BJ (cell line): ENCODE measurements at regions not wholly inside any gene's neighbourhood (a gene's known extent, or its start where the extent isn't known, plus 50 kb on each side); places are given as distances from the start of the nearest gene placed in this dataset.
"Not testable (repeated sequence)": the region's sequence is repeated elsewhere in the genome, so short reads cannot be mapped to it uniquely, and the experiment has no call there.

ENCODE experiments used
- CTCF ChIA-PET: fragments of 350-600 bp; formaldehyde crosslinking; extraction: SDS; loops from one replicate; lab custom pipeline; 2021; ENCODE audit warnings: antibody characterized with exemption, inconsistent platforms; lab: Yijun Ruan, JAX
- POLR2A ChIA-PET: fragments of 300-600 bp; sonication (Branson Sonifier 250); formaldehyde crosslinking; extraction: SDS; loops from one replicate; lab custom pipeline; 2021; ENCODE audit warnings: antibody characterized with exemption; lab: Charles Lee
- DNase-seq: peaks from one replicate; pipeline ENCODE4 v3.0.0-alpha.2; 2011; ENCODE audit warnings: low read depth
- H3K27me3 ChIP-seq: 2 replicates; pipeline ENCODE4 v1.6.0; 2011; ENCODE audit warnings: low read length; ENCODE audit not compliant: control insufficient read depth, insufficient read depth
- H3K36me3 ChIP-seq: 2 replicates; pipeline ENCODE4 v1.5.1; 2011; ENCODE audit warnings: low read length; ENCODE audit not compliant: control insufficient read depth, insufficient read depth
- H3K4me3 ChIP-seq: 2 replicates; pipeline ENCODE4 v1.5.1; 2011; ENCODE audit warnings: low read depth, mild to moderate bottlenecking, control low read depth, low read length
- TF ChIP-seq, protein P1 (sequence below): IDR thresholded peaks from 2 replicates; pipeline ENCODE4 v1.5.1; 2011; ENCODE audit warnings: low read depth, mild to moderate bottlenecking, control low read depth, inconsistent platforms, low read length, moderate library complexity; ENCODE audit not compliant: insufficient read depth

DNA sequence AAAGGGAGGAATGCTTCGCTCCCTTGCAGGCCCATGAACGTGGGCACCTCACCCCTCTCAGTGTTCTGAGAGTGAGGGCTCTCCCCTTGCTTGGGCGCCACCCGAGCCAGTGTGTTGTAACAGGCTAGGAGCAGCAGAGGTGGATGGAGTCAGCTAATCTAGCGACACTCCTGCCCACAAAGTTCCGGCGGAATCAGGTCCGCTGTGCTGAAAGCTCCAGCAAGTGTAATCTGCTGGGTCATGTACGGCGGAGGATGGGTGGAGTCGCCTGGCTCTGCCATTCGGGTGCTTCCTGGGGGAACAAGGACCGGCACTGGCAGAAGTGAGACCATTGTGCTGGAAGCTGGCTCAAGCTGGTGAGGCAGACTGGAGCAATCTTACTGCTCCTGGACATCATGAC, 1310.1 kb downstream of the EPHA7 start:
- TF ChIP-seq, protein P1, sequence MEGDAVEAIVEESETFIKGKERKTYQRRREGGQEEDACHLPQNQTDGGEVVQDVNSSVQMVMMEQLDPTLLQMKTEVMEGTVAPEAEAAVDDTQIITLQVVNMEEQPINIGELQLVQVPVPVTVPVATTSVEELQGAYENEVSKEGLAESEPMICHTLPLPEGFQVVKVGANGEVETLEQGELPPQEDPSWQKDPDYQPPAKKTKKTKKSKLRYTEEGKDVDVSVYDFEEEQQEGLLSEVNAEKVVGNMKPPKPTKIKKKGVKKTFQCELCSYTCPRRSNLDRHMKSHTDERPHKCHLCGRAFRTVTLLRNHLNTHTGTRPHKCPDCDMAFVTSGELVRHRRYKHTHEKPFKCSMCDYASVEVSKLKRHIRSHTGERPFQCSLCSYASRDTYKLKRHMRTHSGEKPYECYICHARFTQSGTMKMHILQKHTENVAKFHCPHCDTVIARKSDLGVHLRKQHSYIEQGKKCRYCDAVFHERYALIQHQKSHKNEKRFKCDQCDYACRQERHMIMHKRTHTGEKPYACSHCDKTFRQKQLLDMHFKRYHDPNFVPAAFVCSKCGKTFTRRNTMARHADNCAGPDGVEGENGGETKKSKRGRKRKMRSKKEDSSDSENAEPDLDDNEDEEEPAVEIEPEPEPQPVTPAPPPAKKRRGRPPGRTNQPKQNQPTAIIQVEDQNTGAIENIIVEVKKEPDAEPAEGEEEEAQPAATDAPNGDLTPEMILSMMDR = no peak
- Histone ChIP-seq H3K36me3 (no peaks in the 10 kb centered on the region), H3K27me3 (no peaks in the 10 kb centered on the region), H3K4me3 (no peak overlapping the region)
- POLR2A ChIA-PET = no interaction called here
- no peak for DNase-seq
- CTCF ChIA-PET = no interaction called here

DNA sequence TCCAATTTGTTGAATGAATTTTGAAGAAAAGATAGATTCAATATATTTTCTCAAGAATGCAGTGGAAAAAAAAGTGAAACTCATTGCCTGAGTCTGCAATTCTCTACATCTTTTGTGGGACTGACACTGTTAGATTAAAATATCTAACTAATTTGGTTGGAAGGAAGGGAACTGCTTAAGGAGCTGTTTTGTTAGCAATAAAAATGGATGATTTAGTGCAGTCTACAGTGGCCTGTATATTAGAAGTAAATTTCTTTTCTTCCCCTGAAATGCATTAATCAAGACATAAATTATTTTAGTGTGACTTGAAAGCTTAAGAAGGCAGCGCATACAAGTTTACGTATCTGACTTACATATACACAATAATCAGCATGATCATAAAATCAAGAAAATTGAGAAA, 1332.6 kb downstream of the EPHA7 start:
- CTCF ChIA-PET = no interaction called here
- TF ChIP-seq, protein P1 = no peak

DNA sequence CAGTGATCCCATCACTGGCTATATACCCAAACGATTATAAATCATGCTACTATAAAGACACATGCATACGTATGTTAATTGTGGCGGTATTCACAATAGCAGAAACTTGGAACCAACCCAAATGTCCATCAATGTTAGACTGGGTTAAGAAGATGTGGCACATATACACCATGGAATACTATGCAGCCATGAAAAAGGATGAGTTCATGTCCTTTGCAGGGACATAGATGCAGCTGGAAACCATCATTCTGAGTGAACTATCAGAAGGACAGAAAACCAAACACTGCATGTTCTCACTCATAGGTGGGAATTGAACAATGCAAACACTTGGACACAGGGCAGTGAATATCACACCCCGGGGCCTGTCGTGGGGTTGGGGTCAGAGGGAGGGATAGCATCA, 1335.4 kb downstream of the EPHA7 start:
- H3K36me3 ChIP-seq, H3K27me3 ChIP-seq, DNase-seq, POLR2A ChIA-PET, H3K4me3 ChIP-seq, CTCF ChIA-PET: not testable (repeated sequence)

More for the DNA sequence above, 1332.6 kb downstream of the EPHA7 start:
- no peak overlapping the region for H3K4me3 ChIP-seq
- H3K27me3 ChIP-seq = no peaks in the 10 kb centered on the region
- H3K36me3 ChIP-seq = no peaks in the 10 kb centered on the region
- POLR2A ChIA-PET = no interaction called here
- no peak for DNase-seq

DNA sequence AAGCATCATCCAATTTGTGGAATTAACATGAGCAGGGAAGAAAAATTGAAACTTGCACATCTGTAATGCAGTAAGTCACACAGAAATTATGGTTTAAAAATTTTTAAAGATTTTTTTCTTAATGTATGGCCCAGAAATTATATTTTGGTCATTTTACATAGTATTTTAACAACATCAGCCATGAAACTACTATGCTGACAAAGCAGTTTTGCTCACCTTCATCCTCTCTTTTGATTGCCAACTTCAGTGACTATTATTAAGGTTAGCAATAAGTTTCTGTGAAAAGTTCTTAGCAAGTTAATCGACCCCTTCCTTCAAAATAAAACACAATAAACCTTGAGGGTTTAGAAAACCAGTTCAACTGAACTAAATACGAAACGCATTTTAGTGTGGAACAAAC, 1347.0 kb downstream of the EPHA7 start:
- H3K27me3 ChIP-seq = no peaks in the 10 kb centered on the region
- DNase-seq = no peak
- TF ChIP-seq, protein P1 = no peak
- CTCF ChIA-PET = no interaction called here
- POLR2A ChIA-PET = no interaction called here
- H3K36me3 ChIP-seq = no peaks in the 10 kb centered on the region
- H3K4me3 ChIP-seq = no peak overlapping the region

DNA sequence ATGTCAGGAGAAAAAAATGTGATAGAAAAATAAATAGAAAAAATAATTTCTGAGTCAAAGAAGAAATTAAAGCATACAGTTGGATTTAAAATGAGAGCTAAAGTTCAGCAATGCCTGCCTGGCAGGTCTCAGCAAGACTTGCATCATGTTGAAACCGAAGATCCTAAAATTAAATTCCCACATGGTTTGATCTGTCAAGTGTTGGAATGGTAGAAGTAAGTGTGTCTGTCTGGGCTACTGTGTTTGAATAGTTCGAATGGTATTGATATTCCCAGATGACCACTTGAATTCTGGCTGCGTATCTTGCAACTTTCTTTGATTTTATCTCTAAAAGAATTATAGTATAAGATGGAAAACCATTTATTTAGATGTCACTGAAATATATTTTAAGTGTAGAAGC, 1349.6 kb downstream of the EPHA7 start:
- CTCF ChIA-PET = no interaction called here
- Histone ChIP-seq H3K36me3 (no peaks in the 10 kb centered on the region), H3K27me3 (no peaks in the 10 kb centered on the region), H3K4me3 (no peak overlapping the region)
- POLR2A ChIA-PET = no interaction called here
- no peak for DNase-seq
- TF ChIP-seq, protein P1 = no peak

DNA sequence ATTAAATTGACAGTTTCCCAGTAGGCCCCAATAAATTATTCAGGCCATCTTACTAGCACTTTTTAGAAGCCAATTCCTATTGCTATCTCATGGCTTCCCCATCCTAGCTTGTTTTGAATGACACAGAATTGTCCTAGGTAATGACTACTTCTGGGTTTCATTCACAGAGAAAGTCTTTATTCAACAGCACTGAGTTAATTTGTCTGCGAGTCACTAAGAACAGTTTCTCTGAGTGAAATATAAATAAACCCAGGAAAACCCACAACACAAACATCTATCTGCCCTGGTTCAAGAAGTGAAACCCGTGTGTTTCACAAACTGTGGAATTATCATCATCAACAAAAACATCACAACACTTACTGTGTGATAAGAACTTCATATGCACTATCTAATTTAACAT, 1366.8 kb downstream of the EPHA7 start:
- POLR2A ChIA-PET = no interaction called here
- H3K4me3 ChIP-seq = no peak overlapping the region
- H3K27me3 ChIP-seq = no peaks in the 10 kb centered on the region
- DNase-seq = no peak
- CTCF ChIA-PET = no interaction called here
- H3K36me3 ChIP-seq = no peaks in the 10 kb centered on the region
- TF ChIP-seq, protein P1 = no peak
